Midbrain (tissue), 1 donor: ENCODE measurements at regions not wholly inside any gene's neighbourhood (a gene's known extent, or its start where the extent isn't known, plus 50 kb on each side); places are given as distances from the start of the nearest gene placed in this dataset.
A peak's percentile ranks its signal among the peaks of the same experiment; 100 is the strongest.
"Not testable (repeated sequence)": the region's sequence is repeated elsewhere in the genome, so short reads cannot be mapped to it uniquely, and the experiment has no call there.

Source experiments
- DNase-seq: peaks from one replicate; lab custom pipeline; 2025; lab: John Stamatoyannopoulos, UW

GRCh38 chr3:4897765-4898453 lies 81.3 kb upstream of the BHLHE40 start:
- peak; percentile 30 for DNase-seq

- no peak for DNase-seq
Observed at GRCh38 chr3:4898454-4899313, 80.6 kb upstream of the BHLHE40 start.

GRCh38 chr3:4899710-4900109 lies 79.5 kb upstream of the BHLHE40 start:
- no peak for DNase-seq

- no peak for DNase-seq
Observed at GRCh38 chr3:4900298-4900697, 78.9 kb upstream of the BHLHE40 start.

GRCh38 chr3:4904811-4905695 lies 74.2 kb upstream of the BHLHE40 start:
- DNase-seq, result no peak

GRCh38 chr3:4906107-4906621 lies 73.1 kb upstream of the BHLHE40 start:
- no peak for DNase-seq

GRCh38 chr3:4907050-4907449 lies 72.2 kb upstream of the BHLHE40 start:
- DNase-seq, result no peak

GRCh38 chr3:4907643-4908432 lies 71.4 kb upstream of the BHLHE40 start:
- DNase-seq, result no peak

GRCh38 chr3:4908433-4909156 lies 70.6 kb upstream of the BHLHE40 start:
- no peak for DNase-seq

GRCh38 chr3:4914464-4914863 lies 64.8 kb upstream of the BHLHE40 start:
- DNase-seq, result no peak

GRCh38 chr3:4921589-4921988 lies 57.6 kb upstream of the BHLHE40 start:
- not testable (repeated sequence) for DNase-seq

- no peak for DNase-seq
Observed at GRCh38 chr3:4926892-4927291, 52.3 kb upstream of the BHLHE40 start.

GRCh38 chr3:4928277-4928789 lies 50.9 kb upstream of the BHLHE40 start:
- no peak for DNase-seq
